ENCODE measurements at regions not wholly inside any gene's neighbourhood (a gene's known extent, or its start where the extent isn't known, plus 50 kb on each side); places are given as distances from the start of the nearest gene placed in this dataset.

- TF ChIP-seq, protein P1, sequence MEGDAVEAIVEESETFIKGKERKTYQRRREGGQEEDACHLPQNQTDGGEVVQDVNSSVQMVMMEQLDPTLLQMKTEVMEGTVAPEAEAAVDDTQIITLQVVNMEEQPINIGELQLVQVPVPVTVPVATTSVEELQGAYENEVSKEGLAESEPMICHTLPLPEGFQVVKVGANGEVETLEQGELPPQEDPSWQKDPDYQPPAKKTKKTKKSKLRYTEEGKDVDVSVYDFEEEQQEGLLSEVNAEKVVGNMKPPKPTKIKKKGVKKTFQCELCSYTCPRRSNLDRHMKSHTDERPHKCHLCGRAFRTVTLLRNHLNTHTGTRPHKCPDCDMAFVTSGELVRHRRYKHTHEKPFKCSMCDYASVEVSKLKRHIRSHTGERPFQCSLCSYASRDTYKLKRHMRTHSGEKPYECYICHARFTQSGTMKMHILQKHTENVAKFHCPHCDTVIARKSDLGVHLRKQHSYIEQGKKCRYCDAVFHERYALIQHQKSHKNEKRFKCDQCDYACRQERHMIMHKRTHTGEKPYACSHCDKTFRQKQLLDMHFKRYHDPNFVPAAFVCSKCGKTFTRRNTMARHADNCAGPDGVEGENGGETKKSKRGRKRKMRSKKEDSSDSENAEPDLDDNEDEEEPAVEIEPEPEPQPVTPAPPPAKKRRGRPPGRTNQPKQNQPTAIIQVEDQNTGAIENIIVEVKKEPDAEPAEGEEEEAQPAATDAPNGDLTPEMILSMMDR (IDR thresholded peaks at IDR 0.05): no peak
- TF ChIP-seq POLR2A (IDR thresholded peaks at IDR 0.05): no peak
These were observed 424.5 kb upstream of the PCDH7 start for GRCh38 chr4:30295652-30296051.
